Neuronal stem cell (in vitro differentiated cells): ENCODE measurements at regions not wholly inside any gene's neighbourhood (a gene's known extent, or its start where the extent isn't known, plus 50 kb on each side); places are given as distances from the start of the nearest gene placed in this dataset.

ENCODE experiments used
- DNase-seq: peaks from one replicate; pipeline ENCODE4 v3.0.0-alpha.2; 2013; ENCODE audit warnings: low spot score
- H2AFZ ChIP-seq: one replicate; pipeline ENCODE4 v1.6.1; 2013; ENCODE audit warnings: mild to moderate bottlenecking, low read length, inconsistent platforms
- H2AK5ac ChIP-seq: 2 replicates; pipeline ENCODE4 v1.6.1; 2013; ENCODE audit warnings: low read depth, mild to moderate bottlenecking, inconsistent platforms, low read length, moderate library complexity, mixed read lengths
- H2BK120ac ChIP-seq: 2 replicates; pipeline ENCODE4 v1.6.1; 2013; ENCODE audit warnings: low read depth, mild to moderate bottlenecking, inconsistent platforms, low read length, moderate library complexity, mixed read lengths
- H2BK12ac ChIP-seq: one replicate; pipeline ENCODE4 v1.6.1; 2013; ENCODE audit warnings: low read length, inconsistent platforms
- H2BK15ac ChIP-seq: 2 replicates; pipeline ENCODE4 v1.6.1; 2013; ENCODE audit warnings: mild to moderate bottlenecking, low read length, inconsistent platforms, mixed read lengths
- H2BK5ac ChIP-seq: one replicate; pipeline ENCODE4 v1.6.1; 2013; ENCODE audit warnings: inconsistent platforms, mild to moderate bottlenecking, low read length, moderate library complexity
- H3K14ac ChIP-seq: one replicate; pipeline ENCODE4 v1.6.1; 2013; ENCODE audit warnings: low read length, inconsistent platforms
- H3K18ac ChIP-seq: 2 replicates; pipeline ENCODE4 v1.6.1; 2013; ENCODE audit warnings: low read length, inconsistent platforms
- H3K23ac ChIP-seq: 2 replicates; pipeline ENCODE4 v1.6.1; 2013; ENCODE audit warnings: low read depth, mild to moderate bottlenecking, mixed read lengths, low read length, inconsistent platforms; ENCODE audit not compliant: poor library complexity
- H3K27ac ChIP-seq: replicated peaks from 3 replicates; pipeline ENCODE4 v1.5.1; 2013; ENCODE audit warnings: low read length, inconsistent platforms
- H3K27me3 ChIP-seq, 3 experiments: 2 replicates each; pipeline ENCODE4 v1.6.1; 2013; ENCODE audit warnings: low read length in 3 of 3, mild to moderate bottlenecking in 2 of 3, inconsistent platforms in 1 of 3, low read depth in 1 of 3, mixed read lengths in 1 of 3, moderate library complexity in 1 of 3; ENCODE audit not compliant: control insufficient read depth in 3 of 3, insufficient read depth in 3 of 3
- H3K36me3 ChIP-seq, 2 donors: replicated peaks in 1 of 2; 2 replicates each; pipeline ENCODE4 v1.6.1; 2013; ENCODE audit warnings: low read length in 2 of 2; ENCODE audit not compliant: control insufficient read depth in 2 of 2, insufficient read depth in 2 of 2
- H3K4ac ChIP-seq: 2 replicates; pipeline ENCODE4 v1.6.1; 2013; ENCODE audit warnings: inconsistent platforms, mild to moderate bottlenecking, low read length, moderate library complexity
- H3K4me1 ChIP-seq, 2 donors: 1 replicate in 1 of 2; 2 replicates in 1 of 2; pipeline ENCODE4 v1.6.1; 2013; ENCODE audit warnings: low read length in 2 of 2, low read depth in 1 of 2; ENCODE audit not compliant: control insufficient read depth in 2 of 2, insufficient read depth in 1 of 2
- H3K4me2 ChIP-seq: one replicate; pipeline ENCODE4 v1.6.1; 2013; ENCODE audit warnings: mild to moderate bottlenecking, low read length, inconsistent platforms; ENCODE audit not compliant: insufficient read depth, poor library complexity, severe bottlenecking
- H3K4me3 ChIP-seq, 2 donors: 2 replicates each; pipeline ENCODE4 v1.5.1; 2013; ENCODE audit warnings: low read length in 2 of 2, mild to moderate bottlenecking in 2 of 2, inconsistent platforms in 1 of 2, moderate library complexity in 1 of 2
- H3K79me1 ChIP-seq: one replicate; pipeline ENCODE4 v1.6.1; 2013; ENCODE audit warnings: low read depth, mild to moderate bottlenecking, inconsistent platforms, low read length, moderate library complexity
- H3K9ac ChIP-seq: one replicate; pipeline ENCODE4 v1.6.1; 2013; ENCODE audit warnings: mild to moderate bottlenecking, low read depth, low read length, inconsistent platforms; ENCODE audit not compliant: poor library complexity
- H3K9me3 ChIP-seq, 2 donors: replicated peaks in 1 of 2; 2 replicates each; pipeline versions ENCODE3 to v1.6.1; 2013; ENCODE audit warnings: low read length in 2 of 2, mild to moderate bottlenecking in 2 of 2, inconsistent platforms in 1 of 2, low read depth in 1 of 2, mixed read lengths in 1 of 2, moderate library complexity in 1 of 2; ENCODE audit not compliant: control insufficient read depth in 2 of 2, insufficient read depth in 1 of 2
- H4K8ac ChIP-seq: one replicate; pipeline ENCODE4 v1.6.1; 2013; ENCODE audit warnings: low read depth, mild to moderate bottlenecking, inconsistent platforms, low read length, moderate library complexity
- H4K91ac ChIP-seq: one replicate; pipeline ENCODE4 v1.6.1; 2013; ENCODE audit warnings: low read length, low read depth, mild to moderate bottlenecking, inconsistent platforms; ENCODE audit not compliant: poor library complexity
- WGBS, 2 donors: extraction: QIAGEN DNeasy Blood & Tissue Kit; methylation state at CpG; one replicate each; pipeline ENCODE4 v1.1.7; 2013; ENCODE audit warnings: missing lambda C conversion rate in 2 of 2, mixed read lengths in 1 of 2; ENCODE audit not compliant: insufficient read length in 2 of 2, insufficient replicate concordance in 1 of 2; ENCODE audit errors: extremely low coverage in 2 of 2; 5-methylcytosine and 5-hydroxymethylcytosine counted together

DNA sequence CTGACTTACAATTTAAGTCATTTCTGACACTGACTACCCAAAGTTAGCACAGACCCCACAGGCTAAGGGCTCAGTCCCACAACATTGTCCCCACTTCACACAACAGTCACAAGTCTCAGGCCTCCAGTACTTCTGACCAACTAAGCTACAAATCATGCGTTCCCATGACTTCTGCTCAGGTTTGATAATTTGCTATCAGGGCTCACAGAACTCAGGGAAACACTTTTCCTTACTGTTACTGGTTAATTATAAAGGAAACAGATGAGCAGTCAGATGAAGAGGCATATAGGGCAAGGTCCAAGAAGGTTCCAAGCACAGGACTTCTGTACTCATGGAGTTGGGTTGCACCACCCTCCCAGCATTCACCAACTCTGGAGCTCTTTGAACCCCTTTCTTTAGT lies 151.2 kb upstream of the TNR start:
- H3K27ac ChIP-seq = no peak overlapping the region
- peaks cover 0 to 2% (median 0%) of the 10 kb centered on the region in 3 experiments for H3K27me3 ChIP-seq
- peaks cover 0 to 2% of the 10 kb centered on the region in 2 donors for H3K4me1 ChIP-seq
- H2AFZ ChIP-seq = no peak overlapping the region
- no peak overlapping the region for H4K91ac ChIP-seq
- H3K36me3 ChIP-seq = no peaks in the 10 kb centered on the region
- no peak overlapping the region for H4K8ac ChIP-seq
- H3K4ac ChIP-seq = no peak overlapping the region
- no peak overlapping the region for H2BK12ac ChIP-seq
- H2BK5ac ChIP-seq = no peak overlapping the region
- H2BK120ac ChIP-seq = no peak overlapping the region
- no CpG with 5 or more reads among the region's 1 CpG for WGBS, 2 donors
- H3K79me1 ChIP-seq = no peaks in the 10 kb centered on the region
- H3K18ac ChIP-seq = no peak overlapping the region
- H3K9ac ChIP-seq = no peak overlapping the region
- H3K4me2 ChIP-seq = no peak overlapping the region
- peaks cover 0 to 1% of the 10 kb centered on the region in 2 donors for H3K9me3 ChIP-seq
- no peak overlapping the region for H2BK15ac ChIP-seq
- no peak overlapping the region for H3K14ac ChIP-seq
- DNase-seq = no peak
- H3K23ac ChIP-seq = no peak overlapping the region
- no peak overlapping the region for H3K4me3 ChIP-seq
- no peak overlapping the region for H2AK5ac ChIP-seq

DNA sequence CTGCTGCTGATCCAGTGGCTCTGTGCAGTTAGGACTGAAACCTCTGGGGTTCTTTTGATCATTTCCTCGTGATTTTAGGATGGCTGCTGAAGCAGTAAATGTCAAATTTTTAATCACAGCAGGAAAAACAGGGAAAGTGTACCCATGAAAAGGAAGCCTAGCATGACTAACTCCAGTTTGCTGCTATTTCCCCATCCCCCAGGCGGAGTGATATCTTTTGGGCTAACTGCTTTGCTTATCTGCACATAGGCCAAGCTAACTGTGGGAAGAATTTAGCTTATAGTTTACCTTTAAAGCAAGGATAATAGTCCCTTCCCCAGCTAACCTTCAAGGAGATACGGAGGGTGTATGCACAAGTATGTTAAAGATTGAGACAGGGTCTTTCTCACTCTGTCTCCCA lies 149.8 kb upstream of the TNR start:
- Histone ChIP-seq H2BK12ac (no peak overlapping the region), H4K91ac (no peak overlapping the region), H2AFZ (no peak overlapping the region), H3K27me3 (peaks cover 0 to 9% (median 0%) of the 10 kb centered on the region in 3 experiments), H3K4me2 (no peak overlapping the region), H3K4me3 (no peak overlapping the region), H3K4ac (no peak overlapping the region), H3K36me3 (no peaks in the 10 kb centered on the region), H2BK5ac (no peak overlapping the region), H3K4me1 (peaks cover 0 to 4% of the 10 kb centered on the region in 2 donors), H3K9ac (no peak overlapping the region), H3K14ac (no peak overlapping the region), H4K8ac (no peak overlapping the region), H2BK15ac (no peak overlapping the region), H3K23ac (no peak overlapping the region), H3K27ac (no peak overlapping the region), H3K18ac (no peak overlapping the region), H3K9me3 (peaks cover 0 to 1% of the 10 kb centered on the region in 2 donors), H2AK5ac (no peak overlapping the region), H2BK120ac (no peak overlapping the region), H3K79me1 (no peaks in the 10 kb centered on the region)
- DNase-seq = no peak
- WGBS, 2 donors = no CpG with 5 or more reads among the region's 3 CpGs

DNA sequence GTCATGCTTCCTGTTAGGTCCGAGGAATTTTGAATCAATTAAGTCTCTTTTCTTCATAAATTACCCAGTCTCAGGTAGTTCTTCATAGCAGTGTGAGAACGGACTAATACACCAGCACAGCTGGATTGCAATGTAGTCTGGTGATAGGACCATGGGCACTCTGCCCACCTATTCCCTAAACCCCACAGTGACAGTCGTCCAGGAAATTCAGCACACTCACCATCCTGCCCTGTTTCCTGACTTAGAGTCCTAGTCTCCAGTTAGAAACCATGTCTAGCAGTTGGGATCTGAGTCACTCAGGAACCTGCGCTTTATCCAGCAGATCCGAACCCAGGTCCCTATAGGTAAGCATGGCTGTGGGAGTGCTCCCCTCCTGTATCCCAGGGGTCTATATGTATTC lies 149.3 kb upstream of the TNR start:
- Histone ChIP-seq H2BK5ac (no peak overlapping the region), H3K23ac (no peak overlapping the region), H4K8ac (no peak overlapping the region), H3K27me3 (peaks cover 0 to 9% (median 0%) of the 10 kb centered on the region in 3 experiments), H3K79me1 (no peaks in the 10 kb centered on the region), H3K27ac (no peak overlapping the region), H2AFZ (no peak overlapping the region), H2BK12ac (no peak overlapping the region), H3K4ac (no peak overlapping the region), H3K14ac (no peak overlapping the region), H4K91ac (no peak overlapping the region), H2BK15ac (no peak overlapping the region), H3K36me3 (no peaks in the 10 kb centered on the region), H3K18ac (no peak overlapping the region), H3K4me2 (no peak overlapping the region), H3K9me3 (peaks cover 0 to 1% of the 10 kb centered on the region in 2 donors), H3K4me3 (no peak overlapping the region), H3K9ac (no peak overlapping the region), H2BK120ac (no peak overlapping the region), H3K4me1 (peaks cover 0 to 7% of the 10 kb centered on the region in 2 donors), H2AK5ac (no peak overlapping the region)
- WGBS, 2 donors = no CpG with 5 or more reads among the region's 5 CpGs
- DNase-seq = no peak

DNA sequence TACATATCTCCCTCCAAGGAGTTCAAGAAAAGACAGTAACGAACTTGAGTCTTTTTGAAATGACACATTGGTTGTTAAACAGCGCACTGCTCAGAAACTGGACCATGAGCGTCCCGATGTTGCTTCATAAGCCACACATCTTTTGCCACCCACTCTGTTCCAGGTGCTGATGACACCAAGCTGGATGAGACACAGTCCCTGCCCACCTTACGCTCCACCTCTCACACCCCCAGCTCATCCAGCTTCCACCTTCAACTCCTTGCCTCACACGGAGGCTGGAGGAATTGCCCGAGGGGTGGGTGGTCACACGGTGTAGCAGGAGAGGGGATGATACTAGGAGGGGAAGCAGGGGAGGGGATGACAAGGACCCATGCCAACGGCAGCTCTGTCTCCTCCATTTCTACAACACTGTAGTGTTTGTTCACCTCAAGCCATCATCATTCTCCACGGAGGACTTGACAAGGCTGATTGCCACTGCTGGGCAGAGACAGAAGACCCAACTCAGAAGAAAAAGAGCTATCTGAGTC lies 148.5 kb upstream of the TNR start:
- peaks cover 0 to 1% of the 10 kb centered on the region in 2 donors for H3K9me3 ChIP-seq
- H3K79me1 ChIP-seq = no peaks in the 10 kb centered on the region
- H4K8ac ChIP-seq = no peak overlapping the region
- H3K36me3 ChIP-seq = no peaks in the 10 kb centered on the region
- peaks cover 0 to 7% of the 10 kb centered on the region in 2 donors for H3K4me1 ChIP-seq
- H3K27ac ChIP-seq = no peak overlapping the region
- no peak overlapping the region for H3K4me2 ChIP-seq
- H3K23ac ChIP-seq = no peak overlapping the region
- H3K4ac ChIP-seq = no peak overlapping the region
- no peak overlapping the region for H2BK12ac ChIP-seq
- no CpG with 5 or more reads among the region's 10 CpGs for WGBS, 2 donors
- no peak overlapping the region for H2AFZ ChIP-seq
- H4K91ac ChIP-seq = no peak overlapping the region
- peak overlapping the region; percentile 90 for H3K14ac ChIP-seq
- no peak overlapping the region for H2AK5ac ChIP-seq
- H3K27me3 ChIP-seq = peaks cover 0 to 9% (median 0%) of the 10 kb centered on the region in 3 experiments
- H2BK15ac ChIP-seq = no peak overlapping the region
- H3K18ac ChIP-seq = peak overlapping the region; percentile 44
- no peak for DNase-seq
- no peak overlapping the region for H3K4me3 ChIP-seq
- peak overlapping the region; percentile 35 for H3K9ac ChIP-seq
- no peak overlapping the region for H2BK5ac ChIP-seq
- H2BK120ac ChIP-seq = no peak overlapping the region
